ENCODE measurements at regions not wholly inside any gene's neighbourhood (a gene's known extent, or its start where the extent isn't known, plus 50 kb on each side); places are given as distances from the start of the nearest gene placed in this dataset.
"Not testable (repeated sequence)": the region's sequence is repeated elsewhere in the genome, so short reads cannot be mapped to it uniquely, and the experiment has no call there.

- DNase-seq = no peak
These were observed 859.4 kb downstream of the TYW1 start for GRCh38 chr7:67856046-67856445.

- no peak for DNase-seq
These were observed 861.1 kb downstream of the TYW1 start for GRCh38 chr7:67857698-67858097.

GRCh38 chr7:67858931-67859330 lies 862.3 kb downstream of the TYW1 start:
- DNase-seq = no peak

- no peak for DNase-seq
These were observed 867.3 kb downstream of the TYW1 start for GRCh38 chr7:67863911-67864310.

- DNase-seq = no peak
These were observed 869.4 kb downstream of the TYW1 start for GRCh38 chr7:67866054-67866453.

GRCh38 chr7:67866812-67867211 lies 870.2 kb downstream of the TYW1 start:
- DNase-seq = no peak

- DNase-seq = no peak
These were observed 873.8 kb downstream of the TYW1 start for GRCh38 chr7:67870396-67870795.

GRCh38 chr7:67875558-67875957 lies 878.9 kb downstream of the TYW1 start:
- no peak for DNase-seq

- no peak for DNase-seq
These were observed 882.2 kb downstream of the TYW1 start for GRCh38 chr7:67878808-67879207.

- no peak for DNase-seq
These were observed 886.2 kb downstream of the TYW1 start for GRCh38 chr7:67882843-67883242.

- DNase-seq = no peak
These were observed 893.7 kb downstream of the TYW1 start for GRCh38 chr7:67890316-67890715.

GRCh38 chr7:67894746-67895145 lies 898.1 kb downstream of the TYW1 start:
- DNase-seq = no peak

- DNase-seq = no peak
These were observed 900.1 kb downstream of the TYW1 start for GRCh38 chr7:67896721-67897120.

GRCh38 chr7:67900456-67900855 lies 903.8 kb downstream of the TYW1 start:
- no peak for DNase-seq

GRCh38 chr7:67901808-67902480 lies 905.3 kb downstream of the TYW1 start:
- DNase-seq = no peak

GRCh38 chr7:67907792-67908191 lies 911.2 kb downstream of the TYW1 start:
- no peak for DNase-seq

GRCh38 chr7:67912437-67912836 lies 915.8 kb downstream of the TYW1 start:
- DNase-seq = no peak

GRCh38 chr7:67913604-67914003 lies 917.0 kb downstream of the TYW1 start:
- no peak for DNase-seq

GRCh38 chr7:67916111-67916510 lies 919.5 kb downstream of the TYW1 start:
- DNase-seq = not testable (repeated sequence)

GRCh38 chr7:67916571-67917436 lies 920.2 kb downstream of the TYW1 start:
- no peak for DNase-seq

GRCh38 chr7:67917437-67917755 lies 920.8 kb downstream of the TYW1 start:
- DNase-seq = no peak

GRCh38 chr7:67918158-67918557 lies 921.5 kb downstream of the TYW1 start:
- DNase-seq = no peak

GRCh38 chr7:67923286-67923685 lies 926.7 kb downstream of the TYW1 start:
- no peak for DNase-seq

GRCh38 chr7:67928141-67928540 lies 931.5 kb downstream of the TYW1 start:
- no peak for DNase-seq

- not testable (repeated sequence) for DNase-seq
These were observed 939.8 kb downstream of the TYW1 start for GRCh38 chr7:67936447-67936846.

All from stimulated activated CD4-positive, alpha-beta T cell treated with anti-CD3 and anti-CD28 coated beads, Interleukin-2, amount 100 ng/mL, for 24 hours (primary cell).